ENCODE measurements at regions not wholly inside any gene's neighbourhood (a gene's known extent, or its start where the extent isn't known, plus 50 kb on each side); places are given as distances from the start of the nearest gene placed in this dataset.

GRCh38 chr13:103386341-103386740, 320.1 kb upstream of the SLC10A2 start:
- peaks cover 20% of the 10 kb centered on the region for H3K9me3 Mint-ChIP-seq
- TF ChIP-seq, protein P1, sequence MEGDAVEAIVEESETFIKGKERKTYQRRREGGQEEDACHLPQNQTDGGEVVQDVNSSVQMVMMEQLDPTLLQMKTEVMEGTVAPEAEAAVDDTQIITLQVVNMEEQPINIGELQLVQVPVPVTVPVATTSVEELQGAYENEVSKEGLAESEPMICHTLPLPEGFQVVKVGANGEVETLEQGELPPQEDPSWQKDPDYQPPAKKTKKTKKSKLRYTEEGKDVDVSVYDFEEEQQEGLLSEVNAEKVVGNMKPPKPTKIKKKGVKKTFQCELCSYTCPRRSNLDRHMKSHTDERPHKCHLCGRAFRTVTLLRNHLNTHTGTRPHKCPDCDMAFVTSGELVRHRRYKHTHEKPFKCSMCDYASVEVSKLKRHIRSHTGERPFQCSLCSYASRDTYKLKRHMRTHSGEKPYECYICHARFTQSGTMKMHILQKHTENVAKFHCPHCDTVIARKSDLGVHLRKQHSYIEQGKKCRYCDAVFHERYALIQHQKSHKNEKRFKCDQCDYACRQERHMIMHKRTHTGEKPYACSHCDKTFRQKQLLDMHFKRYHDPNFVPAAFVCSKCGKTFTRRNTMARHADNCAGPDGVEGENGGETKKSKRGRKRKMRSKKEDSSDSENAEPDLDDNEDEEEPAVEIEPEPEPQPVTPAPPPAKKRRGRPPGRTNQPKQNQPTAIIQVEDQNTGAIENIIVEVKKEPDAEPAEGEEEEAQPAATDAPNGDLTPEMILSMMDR (conservative IDR thresholded peaks at IDR 0.05) = no peak
- H3K9ac ChIP-seq (ENCODE audit: extremely low read depth, low read length, poor library complexity, severe bottlenecking) = no peak overlapping the region
- DNase-seq = no peak
- no peaks in the 10 kb centered on the region for H3K4me1 Mint-ChIP-seq
- H3K27ac Mint-ChIP-seq = no peak overlapping the region
- no peaks in the 10 kb centered on the region for H3K27me3 ChIP-seq (ENCODE audit: control insufficient read depth, insufficient read depth, low read length, poor library complexity, severe bottlenecking)
- peaks cover 17% of the 10 kb centered on the region for H3K9me3 ChIP-seq (ENCODE audit: control insufficient read depth, low read length)
- no peaks in the 10 kb centered on the region for H3K4me1 ChIP-seq (ENCODE audit: control insufficient read depth, insufficient read depth, low read length)
- no peak overlapping the region for H3K4me3 Mint-ChIP-seq
- 90 to 100% methylated on average over 2 to 3 of the region's 3 CpGs for WGBS, 2 experiments (ENCODE audit: insufficient coverage in 1 of 2, insufficient read length in 1 of 2)
- no peaks in the 10 kb centered on the region for H3K27me3 Mint-ChIP-seq (ENCODE audit: insufficient read depth)
- H3K4me3 ChIP-seq (ENCODE audit: low read length) = no peak overlapping the region
- H3K36me3 ChIP-seq (ENCODE audit: control insufficient read depth, insufficient read depth, low read length) = no peaks in the 10 kb centered on the region
- H3K36me3 Mint-ChIP-seq (ENCODE audit: low read depth) = no peaks in the 10 kb centered on the region
- H3K27ac ChIP-seq (ENCODE audit: low read depth, low read length) = no peak overlapping the region

GRCh38 chr13:103373916-103374315, 307.7 kb upstream of the SLC10A2 start:
- Mint-ChIP-seq H3K4me1 (no peaks in the 10 kb centered on the region), H3K27me3 (ENCODE audit: insufficient read depth) (no peaks in the 10 kb centered on the region), H3K9me3 (no peaks in the 10 kb centered on the region), H3K27ac (no peak overlapping the region), H3K36me3 (ENCODE audit: low read depth) (no peaks in the 10 kb centered on the region), H3K4me3 (no peak overlapping the region)
- no peak for DNase-seq
- Histone ChIP-seq H3K27ac (ENCODE audit: low read depth, low read length) (no peak overlapping the region), H3K4me3 (ENCODE audit: low read length) (no peak overlapping the region), H3K4me1 (ENCODE audit: control insufficient read depth, insufficient read depth, low read length) (no peaks in the 10 kb centered on the region), H3K9me3 (ENCODE audit: control insufficient read depth, low read length) (no peaks in the 10 kb centered on the region), H3K36me3 (ENCODE audit: control insufficient read depth, insufficient read depth, low read length) (no peaks in the 10 kb centered on the region), H3K9ac (ENCODE audit: extremely low read depth, low read length, poor library complexity, severe bottlenecking) (no peak overlapping the region), H3K27me3 (ENCODE audit: control insufficient read depth, insufficient read depth, low read length, poor library complexity, severe bottlenecking) (no peaks in the 10 kb centered on the region)
- 93 to 94% methylated on average over 3 to 4 of the region's 4 CpGs for WGBS, 2 experiments (ENCODE audit: insufficient coverage in 1 of 2, insufficient read length in 1 of 2)
- TF ChIP-seq, protein P1 (conservative IDR thresholded peaks at IDR 0.05) = no peak

DNA sequence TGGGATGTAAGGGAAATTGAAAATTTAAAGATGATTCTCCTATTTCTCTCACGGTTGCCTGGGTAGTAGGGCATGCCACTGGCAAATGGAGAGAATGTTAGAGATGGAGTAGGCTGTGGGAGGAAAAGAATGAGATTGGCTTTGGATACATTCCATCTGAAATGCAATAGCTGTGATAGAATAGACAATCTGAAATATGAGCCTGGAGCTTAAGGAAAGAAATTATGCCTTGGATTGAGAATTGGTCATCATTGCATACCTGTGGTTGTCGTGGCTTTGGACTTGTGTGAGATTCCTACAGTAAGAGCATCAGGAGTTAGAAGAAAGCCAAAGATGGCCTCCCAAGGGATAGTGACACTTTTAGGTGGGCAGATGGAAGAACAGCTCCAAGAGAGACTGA, 305.1 kb upstream of the SLC10A2 start:
- H3K27ac Mint-ChIP-seq = no peak overlapping the region
- H3K4me1 ChIP-seq (ENCODE audit: control insufficient read depth, insufficient read depth, low read length) = no peaks in the 10 kb centered on the region
- no peaks in the 10 kb centered on the region for H3K36me3 ChIP-seq (ENCODE audit: control insufficient read depth, insufficient read depth, low read length)
- H3K27ac ChIP-seq (ENCODE audit: low read depth, low read length) = no peak overlapping the region
- no peaks in the 10 kb centered on the region for H3K27me3 ChIP-seq (ENCODE audit: control insufficient read depth, insufficient read depth, low read length, poor library complexity, severe bottlenecking)
- H3K27me3 Mint-ChIP-seq (ENCODE audit: insufficient read depth) = no peaks in the 10 kb centered on the region
- WGBS, 2 experiments (ENCODE audit: insufficient coverage in 1 of 2, insufficient read length in 1 of 2) = 88 to 94% methylated on average over 2 of the region's 2 CpGs
- no peaks in the 10 kb centered on the region for H3K36me3 Mint-ChIP-seq (ENCODE audit: low read depth)
- H3K4me3 Mint-ChIP-seq = no peak overlapping the region
- no peak for DNase-seq
- no peaks in the 10 kb centered on the region for H3K9me3 ChIP-seq (ENCODE audit: control insufficient read depth, low read length)
- TF ChIP-seq, protein P1 (conservative IDR thresholded peaks at IDR 0.05) = no peak
- no peak overlapping the region for H3K4me3 ChIP-seq (ENCODE audit: low read length)
- no peaks in the 10 kb centered on the region for H3K4me1 Mint-ChIP-seq
- no peaks in the 10 kb centered on the region for H3K9me3 Mint-ChIP-seq
- no peak overlapping the region for H3K9ac ChIP-seq (ENCODE audit: extremely low read depth, low read length, poor library complexity, severe bottlenecking)

Measured in endodermal cell (in vitro differentiated cells).